ENCODE measurements at regions not wholly inside any gene's neighbourhood (a gene's known extent, or its start where the extent isn't known, plus 50 kb on each side); places are given as distances from the start of the nearest gene placed in this dataset.
A peak's percentile ranks its signal among the peaks of the same experiment; 100 is the strongest.

- DNase-seq (ENCODE audit: extremely low spot score, insufficient read length, low read depth) (no peak), FAIRE-seq (no peak)
Observed at GRCh38 chr6:164532198-164533044, 777.0 kb downstream of the C6orf118 start.

- DNase-seq (ENCODE audit: extremely low spot score, insufficient read length, low read depth) (no peak), FAIRE-seq (no peak)
Observed at GRCh38 chr6:164531736-164532135, 777.7 kb downstream of the C6orf118 start.

DNA sequence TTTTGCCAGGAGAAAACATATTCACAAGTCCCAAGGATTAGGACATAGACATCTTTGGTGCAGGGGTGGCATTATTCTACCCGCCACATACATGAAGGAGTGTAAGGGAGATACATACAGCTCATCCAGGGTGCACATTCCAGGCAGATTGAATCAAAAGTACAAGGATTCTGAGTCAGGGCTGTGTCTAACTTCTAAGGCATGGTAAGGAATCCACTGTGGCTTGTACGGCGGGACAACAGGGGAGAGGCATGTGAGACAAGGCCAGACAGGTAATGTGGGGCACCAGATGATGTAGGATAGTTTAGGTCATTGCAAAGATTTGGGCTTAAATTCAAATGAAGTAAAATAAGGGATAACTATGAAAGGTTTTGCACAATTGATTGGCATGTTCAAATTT lies 780.9 kb downstream of the C6orf118 start:
- no peak for DNase-seq (ENCODE audit: extremely low spot score, insufficient read length, low read depth)
- no peak for FAIRE-seq

- DNase-seq (ENCODE audit: extremely low spot score, insufficient read length, low read depth) (no peak), FAIRE-seq (no peak)
Observed at GRCh38 chr6:164523087-164523654, 786.2 kb downstream of the C6orf118 start.

- DNase-seq (ENCODE audit: extremely low spot score, insufficient read length, low read depth) (no peak), FAIRE-seq (no peak)
Observed at GRCh38 chr6:164520916-164521315, 788.5 kb downstream of the C6orf118 start.

DNA sequence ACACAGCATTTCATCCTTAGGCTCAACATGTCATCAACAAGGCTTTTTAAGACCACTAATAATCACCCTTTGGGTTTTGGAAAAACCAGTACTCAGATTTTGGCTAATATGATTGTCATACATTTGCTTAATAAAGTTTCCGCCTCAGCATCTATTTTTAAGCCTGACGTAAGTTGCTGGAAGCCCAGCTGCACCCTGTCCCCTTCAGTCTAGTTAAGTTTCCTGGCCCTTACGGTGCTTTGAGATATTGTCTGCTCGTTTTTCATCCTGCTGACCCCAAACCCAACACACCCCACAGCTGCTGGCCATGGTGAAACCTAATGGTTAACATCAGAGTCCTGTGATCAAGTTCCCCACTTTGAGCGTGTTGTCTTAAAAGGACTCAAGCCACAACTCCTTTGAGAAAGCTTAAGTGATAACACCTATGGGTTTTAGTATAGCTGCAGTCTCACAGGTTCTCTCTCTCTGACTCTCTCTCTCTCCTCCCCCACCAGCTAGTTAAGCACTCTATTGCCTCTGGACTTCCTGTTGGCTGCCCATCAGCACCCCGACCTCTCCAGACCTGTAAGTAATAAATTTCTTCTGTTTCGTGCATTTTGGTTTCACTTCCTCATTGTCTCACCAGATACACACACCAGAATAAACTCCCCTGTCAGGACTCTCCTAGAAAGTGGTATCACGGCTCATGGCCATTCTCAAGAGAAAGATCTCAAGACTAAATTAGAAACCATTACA lies 802.0 kb downstream of the C6orf118 start:
- FAIRE-seq (peak; percentile 42), DNase-seq (ENCODE audit: extremely low spot score, insufficient read length, low read depth) (peak; percentile 0)

DNA sequence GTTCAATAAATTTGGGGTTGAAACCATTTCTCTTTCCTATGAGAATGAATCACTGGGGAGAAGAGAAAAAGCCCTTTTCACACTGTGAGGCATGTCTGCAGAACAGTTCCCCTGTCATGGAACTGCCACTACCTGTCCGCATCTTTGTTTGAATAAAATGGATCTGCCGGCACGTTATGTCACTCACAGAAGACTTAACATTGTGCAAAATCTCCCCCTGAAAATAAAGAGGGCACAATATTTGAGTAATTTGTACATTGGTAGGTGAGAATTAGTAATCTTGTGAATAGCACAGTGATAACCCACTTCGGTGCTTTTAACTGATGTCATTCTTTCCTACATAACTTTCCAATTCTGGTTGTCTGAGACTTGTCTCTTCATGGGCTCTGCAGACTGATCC lies 804.0 kb downstream of the C6orf118 start:
- FAIRE-seq (no peak), DNase-seq (ENCODE audit: extremely low spot score, insufficient read length, low read depth) (no peak)

DNA sequence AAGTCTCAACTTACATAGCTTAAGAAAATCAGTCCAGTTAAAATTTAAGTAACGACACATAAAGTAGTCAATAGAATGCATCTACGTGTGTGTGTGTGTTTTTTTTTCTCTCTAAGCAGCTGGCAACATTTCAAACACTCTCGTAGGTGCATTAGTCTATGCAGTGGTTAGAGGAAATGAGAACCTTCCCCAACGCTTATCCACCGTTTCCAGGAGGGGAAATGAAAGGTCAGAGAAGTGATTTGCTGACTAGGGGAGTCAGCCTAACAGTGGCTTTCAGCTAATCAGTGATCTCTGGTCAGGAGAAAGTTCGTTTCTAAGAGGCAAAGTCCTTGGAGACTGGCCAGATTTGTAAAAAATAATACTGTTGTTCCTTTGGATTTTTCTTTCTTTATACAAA lies 806.6 kb downstream of the C6orf118 start:
- FAIRE-seq, result no peak
- no peak for DNase-seq (ENCODE audit: extremely low spot score, insufficient read length, low read depth)

DNA sequence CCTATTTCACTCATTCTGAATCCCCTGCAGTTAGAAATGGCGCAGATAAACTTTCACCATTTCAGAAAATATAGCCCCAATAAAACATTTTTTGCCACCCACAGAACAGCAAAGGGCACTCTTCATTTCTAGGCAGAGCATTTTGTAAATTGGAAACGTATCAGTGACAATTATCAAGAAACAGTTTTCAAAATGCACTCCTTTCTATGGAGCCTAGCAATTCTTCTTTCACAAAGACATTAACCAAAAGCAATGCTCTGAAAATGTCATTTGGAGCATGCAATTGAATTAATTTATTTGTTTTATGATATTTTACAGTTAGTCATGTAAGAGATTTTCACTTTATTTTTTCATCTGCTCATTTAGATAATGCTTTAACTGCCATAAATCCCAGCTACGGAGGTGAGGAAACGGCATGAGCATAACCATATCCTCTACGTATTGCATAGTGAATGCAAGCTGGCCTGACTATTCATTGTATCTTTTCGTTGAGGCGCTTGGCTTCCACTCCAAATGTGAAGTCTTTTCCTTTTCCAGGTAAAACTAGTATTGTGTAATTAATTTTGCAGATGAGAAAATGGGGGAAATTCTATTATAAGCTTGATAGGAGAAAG lies 813.4 kb downstream of the C6orf118 start:
- FAIRE-seq, result no peak
- DNase-seq (ENCODE audit: extremely low spot score, insufficient read length, low read depth), result no peak

DNA sequence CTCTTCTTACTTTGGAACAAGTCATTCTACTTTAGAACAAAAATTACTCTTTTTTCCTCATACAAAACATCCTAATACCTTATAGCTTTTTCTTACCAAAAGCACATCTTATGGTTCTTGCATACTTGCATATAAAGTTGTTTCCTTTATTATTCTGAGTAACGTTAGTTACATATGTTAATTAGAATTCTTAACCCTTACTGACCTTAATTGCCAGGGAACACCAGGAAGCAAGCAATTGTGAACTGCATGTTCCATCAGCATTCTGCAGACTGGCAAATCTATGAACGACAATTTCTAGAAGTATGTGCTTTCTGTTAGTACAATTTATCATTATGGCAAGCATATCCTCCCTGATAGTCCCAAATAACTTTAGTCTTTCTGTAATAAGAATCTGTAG lies 831.0 kb downstream of the C6orf118 start:
- FAIRE-seq, result no peak

GRCh38 chr6:164477790-164478189 lies 831.6 kb downstream of the C6orf118 start:
- DNase-seq (ENCODE audit: extremely low spot score, insufficient read length, low read depth) (no peak), FAIRE-seq (no peak)

More for the DNA sequence above, 831.0 kb downstream of the C6orf118 start:
- DNase-seq (ENCODE audit: extremely low spot score, insufficient read length, low read depth), result no peak

- no peak for DNase-seq (ENCODE audit: extremely low spot score, insufficient read length, low read depth)
- FAIRE-seq, result no peak
Observed at GRCh38 chr6:164477101-164477500, 832.3 kb downstream of the C6orf118 start.

DNA sequence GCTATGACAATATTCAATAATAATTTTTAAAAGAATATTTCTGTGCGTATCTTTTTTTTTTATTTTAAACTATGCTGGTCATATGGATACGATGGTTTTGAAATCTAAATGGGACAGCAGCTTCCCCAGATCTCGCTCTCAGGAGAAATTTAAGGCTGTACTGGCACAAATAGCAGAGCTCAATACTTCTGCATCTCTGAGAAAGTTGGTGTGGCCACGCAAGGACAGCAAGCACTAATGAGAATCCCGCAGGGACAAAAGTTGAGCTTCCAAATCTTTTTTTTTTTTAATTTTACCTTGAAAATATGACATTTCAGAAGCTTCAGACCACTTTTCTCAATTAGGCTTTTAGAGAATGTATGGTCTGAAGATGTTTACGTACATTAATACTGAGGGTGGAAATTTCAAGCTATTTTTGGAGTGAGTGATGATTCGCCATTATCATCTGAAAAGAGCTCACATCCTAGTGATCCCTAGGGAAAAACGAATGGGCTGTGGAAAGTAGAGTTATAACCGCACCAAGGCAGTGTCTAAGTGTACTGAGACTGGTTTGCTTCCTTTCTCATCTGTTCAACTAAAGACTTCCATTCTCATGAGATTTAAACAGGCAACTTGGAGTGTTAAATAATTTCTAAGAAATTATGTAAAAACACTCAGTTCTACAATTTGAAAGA lies 840.0 kb downstream of the C6orf118 start:
- FAIRE-seq (no peak), DNase-seq (ENCODE audit: extremely low spot score, insufficient read length, low read depth) (no peak)

DNA sequence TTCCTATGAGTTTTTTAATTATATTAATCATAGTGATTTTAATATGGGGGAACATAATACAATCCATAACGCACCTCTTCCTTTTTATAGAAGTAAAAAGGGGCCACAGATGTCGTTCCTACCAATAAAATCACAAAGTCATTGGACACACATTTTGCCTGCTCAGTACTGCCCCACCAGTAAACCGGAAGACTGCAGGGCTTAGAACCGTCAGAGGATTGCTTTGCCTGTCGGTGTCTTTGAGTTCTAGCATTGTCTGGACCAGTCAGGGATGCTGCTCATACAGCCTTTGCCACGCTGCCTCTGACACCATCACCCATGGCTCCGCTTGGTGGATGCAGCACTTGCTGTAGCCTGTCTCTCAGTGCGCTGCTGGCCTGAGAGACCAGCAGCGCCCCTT lies 853.6 kb downstream of the C6orf118 start:
- DNase-seq (ENCODE audit: extremely low spot score, insufficient read length, low read depth), result no peak
- no peak for FAIRE-seq

GRCh38 chr6:164453835-164454234 lies 855.6 kb downstream of the C6orf118 start:
- FAIRE-seq (no peak), DNase-seq (ENCODE audit: extremely low spot score, insufficient read length, low read depth) (no peak)

DNA sequence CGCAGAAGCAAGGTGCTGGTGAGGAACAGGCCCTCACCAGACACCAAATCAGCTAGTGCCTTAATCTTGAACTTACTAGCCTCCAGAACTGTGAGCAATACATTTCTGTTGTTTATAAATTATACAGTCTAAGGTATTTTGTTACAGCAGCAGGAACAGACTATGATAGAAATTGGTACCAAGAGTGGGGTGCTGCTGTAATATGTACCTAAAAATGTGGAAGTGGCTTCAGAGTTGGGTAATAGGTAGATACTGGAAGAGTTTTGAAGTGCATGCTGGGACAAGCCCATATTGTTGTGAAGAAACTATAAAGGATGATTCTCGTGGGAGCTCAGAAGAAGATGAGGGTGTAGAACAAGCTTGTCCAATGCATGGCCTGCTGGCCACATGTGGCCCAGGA lies 866.8 kb downstream of the C6orf118 start:
- FAIRE-seq (no peak), DNase-seq (ENCODE audit: extremely low spot score, insufficient read length, low read depth) (no peak)

- FAIRE-seq, result no peak
Observed at GRCh38 chr6:164439331-164439730, 870.1 kb downstream of the C6orf118 start.

DNA sequence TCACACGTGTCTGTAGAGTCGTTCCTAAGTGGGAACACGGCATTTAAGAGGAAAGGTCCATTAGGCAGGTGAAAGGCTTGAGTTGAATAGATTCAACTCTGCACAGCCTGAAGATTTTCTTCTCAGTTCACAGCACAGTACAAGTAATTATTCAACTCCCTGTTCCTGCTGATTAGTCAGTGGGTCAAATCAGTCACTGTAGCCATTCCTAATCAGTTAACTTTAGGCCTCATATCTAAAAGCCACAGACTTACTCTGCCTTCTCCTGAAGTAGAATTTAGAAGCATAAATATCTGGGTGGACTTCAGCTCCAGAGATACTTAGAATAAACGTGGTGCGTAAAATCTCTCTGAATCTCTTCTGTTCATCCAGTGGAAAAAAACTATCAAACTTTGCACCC lies 872.4 kb downstream of the C6orf118 start:
- no peak for DNase-seq (ENCODE audit: extremely low spot score, insufficient read length, low read depth)

More at GRCh38 chr6:164439331-164439730, 870.1 kb downstream of the C6orf118 start:
- DNase-seq (ENCODE audit: extremely low spot score, insufficient read length, low read depth), result no peak

DNA sequence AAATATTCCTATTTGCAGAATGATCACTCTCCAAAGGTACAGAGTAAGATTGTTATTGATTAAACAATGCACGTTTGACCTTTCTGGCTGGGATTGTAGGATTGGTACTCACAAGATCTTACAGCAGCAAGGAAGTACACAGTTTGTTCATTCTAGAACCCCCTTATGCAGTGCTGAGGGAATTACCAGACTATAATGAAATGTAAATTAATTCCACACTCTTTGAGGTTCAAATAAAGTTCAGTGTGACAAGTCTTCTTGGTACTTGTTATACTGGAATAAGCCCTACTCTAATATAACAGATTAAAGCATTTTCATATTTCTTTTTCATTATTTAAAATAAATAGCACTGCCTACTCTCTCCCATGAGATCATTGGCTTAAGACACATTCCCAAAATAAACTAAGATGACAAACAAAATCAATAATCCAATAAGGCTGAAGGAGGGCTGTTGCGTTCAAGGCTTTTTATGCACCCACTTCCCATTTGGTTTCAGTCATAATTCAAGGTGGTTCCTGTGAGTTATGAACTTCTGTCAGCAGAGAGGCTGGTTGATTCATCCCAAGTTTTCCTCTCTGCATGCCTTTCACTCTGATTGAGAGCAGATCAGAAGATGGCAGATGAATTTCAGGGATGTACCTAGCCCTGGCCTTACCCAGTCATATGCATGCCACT lies 881.5 kb downstream of the C6orf118 start:
- FAIRE-seq (no peak), DNase-seq (ENCODE audit: extremely low spot score, insufficient read length, low read depth) (no peak)

More for the DNA sequence above, 872.4 kb downstream of the C6orf118 start:
- FAIRE-seq, result no peak

Data from GM18507 (cell line).